PFSK-1 (cell line): ENCODE measurements at regions not wholly inside any gene's neighbourhood (a gene's known extent, or its start where the extent isn't known, plus 50 kb on each side); places are given as distances from the start of the nearest gene placed in this dataset.

Experiments used
- FOXP2 ChIP-seq: optimal IDR thresholded peaks from 2 replicates; pipeline ENCODE3; 2011; ENCODE audit warnings: borderline replicate concordance, control low read depth, inconsistent platforms; ENCODE audit not compliant: insufficient read depth; ENCODE audit errors: extremely low read length, extremely low read depth
- POLR2AphosphoS5 ChIP-seq: IDR thresholded peaks from 2 replicates; pipeline ENCODE4 v1.6.1; 2012; ENCODE audit warnings: low read depth, mild to moderate bottlenecking, control low read depth, low read length, moderate library complexity
- TAF1 ChIP-seq: IDR thresholded peaks from 2 replicates; pipeline ENCODE4 v1.6.1; 2012; ENCODE audit warnings: low read length, control low read depth, borderline replicate concordance; ENCODE audit not compliant: insufficient read depth

DNA sequence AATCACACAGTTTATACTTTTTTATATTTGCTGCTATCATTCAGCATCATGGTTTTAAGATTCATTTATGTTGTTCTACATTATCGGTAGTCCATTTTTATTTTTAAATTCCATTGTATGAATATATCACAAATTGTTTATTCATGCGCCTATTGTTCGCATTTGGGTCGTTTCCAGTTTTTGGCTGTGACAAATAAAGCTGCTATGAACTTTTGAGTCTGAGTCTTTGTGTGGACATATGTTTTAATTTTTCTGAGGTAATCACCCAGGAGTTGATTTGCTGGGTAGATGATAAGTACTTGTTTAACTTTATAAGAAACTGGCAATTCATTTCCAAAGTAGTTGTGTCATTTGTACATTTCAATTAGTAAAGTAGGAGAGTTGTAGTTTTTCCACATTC is 74.2 kb upstream of the CSNK1A1L start:
- TF ChIP-seq FOXP2 (no peak), POLR2AphosphoS5 (no peak), TAF1 (no peak)
